ENCODE measurements at regions not wholly inside any gene's neighbourhood (a gene's known extent, or its start where the extent isn't known, plus 50 kb on each side); places are given as distances from the start of the nearest gene placed in this dataset.

DNA sequence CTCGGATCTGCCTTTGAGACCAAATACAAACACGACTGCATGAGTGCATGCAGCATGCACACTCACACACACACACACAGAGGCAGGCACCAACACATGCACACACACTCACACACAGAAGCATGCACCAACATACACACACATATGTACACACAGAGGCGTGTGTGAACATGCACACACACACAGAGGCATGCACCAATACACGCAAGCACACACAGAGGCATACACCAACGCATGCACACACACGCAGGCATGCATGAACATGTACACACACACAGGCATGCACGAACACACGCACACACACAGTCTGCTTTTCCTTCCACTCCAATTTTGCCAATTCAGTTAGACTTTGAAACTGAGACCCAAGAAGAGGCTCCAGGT, 67.3 kb upstream of the COL13A1 start:
- in situ Hi-C loops (cut with HindIII; ENCODE audit: low pct_unique_long_range_greater_than_20kb, low sequenced_read_pairs), result no loop called here

DNA sequence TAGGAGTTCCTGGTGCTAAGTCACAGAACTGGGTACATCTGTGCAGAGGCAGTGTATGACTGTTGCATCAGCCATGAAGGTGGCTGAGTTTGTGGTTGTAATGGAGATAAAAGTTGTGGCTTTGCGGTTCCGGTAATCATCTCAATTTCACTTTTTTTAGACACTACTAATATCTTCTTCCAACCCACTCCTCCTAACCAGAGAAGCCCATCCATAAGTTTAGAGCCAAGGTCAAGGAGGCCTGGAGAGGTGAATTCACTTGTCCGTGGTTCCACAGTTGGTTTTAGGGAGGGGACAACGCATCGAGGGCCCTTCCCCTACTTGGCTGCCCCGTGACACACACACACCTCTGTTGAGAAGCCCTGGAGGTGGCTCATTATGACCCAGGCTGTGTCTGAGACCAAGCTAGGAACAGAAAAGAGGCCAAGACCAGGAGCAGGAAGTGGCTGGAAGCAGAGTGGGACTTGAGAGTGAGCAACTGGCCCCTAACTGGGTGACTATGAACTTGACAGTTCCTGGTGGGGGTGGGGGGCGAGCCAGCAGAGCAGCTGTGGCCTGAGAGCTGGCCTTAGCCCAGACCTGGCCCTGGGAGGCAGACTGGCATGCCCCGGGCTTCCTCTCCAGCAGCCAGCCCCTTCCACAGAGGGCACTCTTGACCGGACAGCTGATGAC, 66.8 kb upstream of the COL13A1 start:
- DNase-seq (ENCODE audit: low read depth, low spot score), result no peak
- in situ Hi-C loops (cut with HindIII; ENCODE audit: low pct_unique_long_range_greater_than_20kb, low sequenced_read_pairs), result no loop called here

More for the DNA sequence above, 67.3 kb upstream of the COL13A1 start:
- no peak for DNase-seq (ENCODE audit: low read depth, low spot score)

DNA sequence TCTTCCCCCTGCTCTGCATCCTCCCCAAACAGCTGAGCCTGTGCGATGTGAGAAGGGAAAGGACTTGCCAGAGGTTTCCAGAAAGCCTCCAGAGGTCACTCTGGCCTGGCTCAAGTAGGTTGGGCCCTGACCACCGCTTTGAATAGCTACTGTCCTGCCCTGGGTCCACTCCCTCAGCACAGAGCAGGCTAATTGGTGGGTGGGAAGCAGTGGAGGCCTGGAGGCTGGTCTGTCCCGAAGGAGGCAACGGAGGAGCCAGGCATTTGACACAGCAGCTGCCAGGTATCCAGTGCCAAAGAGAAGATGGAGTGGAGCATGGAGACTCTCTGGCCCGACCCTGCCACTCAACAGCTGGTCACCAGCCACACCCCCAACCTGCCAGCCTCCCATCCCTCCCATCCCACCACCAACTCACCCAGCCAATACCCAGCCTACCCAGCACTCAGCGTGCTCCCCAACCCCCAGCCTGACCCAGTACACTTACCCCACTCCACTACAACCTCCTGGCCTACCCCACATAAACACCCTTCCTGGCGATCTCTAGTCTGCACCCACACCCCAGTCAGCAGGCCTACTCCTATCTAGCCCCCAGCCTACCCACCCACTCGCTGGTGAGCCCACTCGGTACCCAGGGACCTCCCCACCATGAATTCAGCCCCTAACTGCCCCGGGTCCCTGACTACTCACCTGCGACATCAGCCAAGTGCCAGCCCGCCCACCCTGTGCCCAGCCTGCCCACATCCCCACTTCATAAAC, 64.6 kb upstream of the COL13A1 start:
- in situ Hi-C loops (cut with HindIII; ENCODE audit: low pct_unique_long_range_greater_than_20kb, low sequenced_read_pairs), result no loop called here
- DNase-seq (ENCODE audit: low read depth, low spot score), result no peak

DNA sequence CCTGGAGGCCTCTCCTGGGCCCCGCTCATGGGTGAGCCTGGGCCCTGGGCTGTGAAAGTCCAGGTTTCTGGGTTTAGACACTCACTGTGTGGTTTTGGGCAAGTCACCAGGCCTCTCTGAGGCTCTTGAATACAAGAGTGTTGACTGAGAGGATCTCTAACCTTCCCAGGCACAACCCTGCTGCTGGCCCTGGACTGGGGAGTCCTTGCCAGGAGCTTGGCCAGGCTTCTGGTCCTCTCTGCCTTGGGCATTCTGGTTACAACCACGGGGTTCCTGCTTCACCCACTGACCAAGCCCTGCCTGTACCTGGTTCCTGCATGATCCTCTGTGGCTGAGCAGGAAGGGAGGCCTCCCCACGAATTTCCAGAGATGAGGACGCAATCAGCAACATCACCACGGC, 63.6 kb upstream of the COL13A1 start:
- in situ Hi-C loops (cut with HindIII; ENCODE audit: low pct_unique_long_range_greater_than_20kb, low sequenced_read_pairs), result no loop called here
- DNase-seq (ENCODE audit: low read depth, low spot score), result no peak

DNA sequence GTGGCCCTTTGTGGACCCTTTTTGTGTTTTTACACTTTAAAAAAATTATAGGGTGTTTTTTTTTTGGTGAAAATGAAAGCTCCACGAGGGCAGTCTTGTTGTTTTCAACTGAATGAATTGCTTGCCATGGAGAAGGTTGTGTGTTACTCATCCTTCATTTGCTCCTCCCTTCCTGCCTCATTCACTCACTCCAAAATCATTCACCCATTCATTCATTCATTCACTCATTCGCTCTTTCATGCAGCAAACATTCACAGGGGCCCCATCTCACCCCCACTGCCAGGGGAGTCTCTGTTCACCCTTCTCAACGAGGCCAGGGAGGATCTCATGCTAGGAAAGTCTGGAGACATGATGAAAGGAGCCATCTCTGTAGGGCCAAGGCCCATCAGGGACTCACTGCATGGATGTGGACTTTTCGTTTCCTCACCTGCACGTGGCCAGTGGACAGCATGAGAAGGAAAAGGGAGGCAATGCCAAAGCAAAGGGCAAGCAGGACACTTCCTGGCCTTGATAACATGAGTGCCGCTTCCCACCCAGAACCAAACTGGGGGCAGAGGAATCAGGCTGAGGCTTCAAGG, 62.8 kb upstream of the COL13A1 start:
- in situ Hi-C loops (cut with HindIII; ENCODE audit: low pct_unique_long_range_greater_than_20kb, low sequenced_read_pairs), result no loop called here
- no peak for DNase-seq (ENCODE audit: low read depth, low spot score)

DNA sequence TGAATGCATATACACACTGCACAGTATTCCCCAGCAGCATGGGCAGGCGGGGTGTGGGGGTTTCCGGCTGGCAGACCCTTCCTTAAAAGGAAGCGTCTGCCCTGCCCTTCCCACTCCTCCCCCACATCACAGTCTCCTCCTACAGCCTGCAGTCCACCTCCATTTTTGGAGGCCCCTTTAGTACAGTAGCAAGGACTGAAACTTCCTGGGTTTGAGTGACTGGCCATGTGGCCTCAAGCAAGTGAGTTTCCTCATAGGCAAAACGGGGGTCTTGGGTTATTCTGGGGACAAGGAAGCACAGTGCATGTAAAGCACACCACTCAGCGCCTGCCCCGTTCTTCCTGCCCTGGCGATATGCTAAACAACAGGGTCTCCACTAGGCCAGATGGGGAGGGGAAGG, 62.1 kb upstream of the COL13A1 start:
- in situ Hi-C loops (cut with HindIII; ENCODE audit: low pct_unique_long_range_greater_than_20kb, low sequenced_read_pairs), result no loop called here
- no peak for DNase-seq (ENCODE audit: low read depth, low spot score)

DNA sequence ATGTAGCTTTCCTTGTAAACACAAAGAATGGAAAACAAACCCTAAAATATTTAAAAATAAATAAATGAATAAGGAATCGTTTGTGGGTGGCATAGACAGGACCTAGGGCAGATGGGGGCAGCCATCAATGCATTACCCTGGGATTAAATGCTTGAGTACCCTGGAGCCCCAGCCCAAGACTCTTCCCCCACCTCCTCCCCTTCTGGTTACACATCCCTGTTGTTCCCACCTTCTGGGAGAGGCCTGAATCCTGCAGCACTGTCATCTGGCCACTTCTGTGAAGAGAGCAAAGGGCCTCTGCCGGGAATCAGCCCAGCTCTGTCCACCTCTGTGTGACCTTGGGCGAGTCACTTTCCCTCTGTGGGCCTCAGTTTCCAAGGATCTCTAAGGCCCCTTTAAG, 61.6 kb upstream of the COL13A1 start:
- in situ Hi-C loops (cut with HindIII; ENCODE audit: low pct_unique_long_range_greater_than_20kb, low sequenced_read_pairs), result no loop called here
- DNase-seq (ENCODE audit: low read depth, low spot score), result no peak

DNA sequence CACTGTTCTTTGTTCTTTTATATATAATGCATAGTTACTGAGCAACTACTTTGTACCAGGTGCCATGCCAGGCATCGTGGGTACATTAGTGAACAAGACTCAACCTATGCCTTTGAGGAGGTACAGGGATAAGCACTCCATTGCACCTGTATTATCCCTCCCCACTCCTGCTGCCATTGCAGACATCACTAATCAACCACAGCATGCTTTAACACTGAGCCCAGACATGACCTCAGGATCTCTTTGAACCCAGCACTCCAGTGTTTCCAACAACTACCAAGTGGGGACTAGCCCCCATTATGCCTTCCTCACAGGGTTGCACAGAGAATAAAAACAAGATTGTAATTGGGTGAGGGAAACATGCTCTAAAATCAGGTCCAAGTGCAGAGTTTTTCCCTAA, 60.5 kb upstream of the COL13A1 start:
- DNase-seq (ENCODE audit: low read depth, low spot score), result no peak
- in situ Hi-C loops (cut with HindIII; ENCODE audit: low pct_unique_long_range_greater_than_20kb, low sequenced_read_pairs), result no loop called here

DNA sequence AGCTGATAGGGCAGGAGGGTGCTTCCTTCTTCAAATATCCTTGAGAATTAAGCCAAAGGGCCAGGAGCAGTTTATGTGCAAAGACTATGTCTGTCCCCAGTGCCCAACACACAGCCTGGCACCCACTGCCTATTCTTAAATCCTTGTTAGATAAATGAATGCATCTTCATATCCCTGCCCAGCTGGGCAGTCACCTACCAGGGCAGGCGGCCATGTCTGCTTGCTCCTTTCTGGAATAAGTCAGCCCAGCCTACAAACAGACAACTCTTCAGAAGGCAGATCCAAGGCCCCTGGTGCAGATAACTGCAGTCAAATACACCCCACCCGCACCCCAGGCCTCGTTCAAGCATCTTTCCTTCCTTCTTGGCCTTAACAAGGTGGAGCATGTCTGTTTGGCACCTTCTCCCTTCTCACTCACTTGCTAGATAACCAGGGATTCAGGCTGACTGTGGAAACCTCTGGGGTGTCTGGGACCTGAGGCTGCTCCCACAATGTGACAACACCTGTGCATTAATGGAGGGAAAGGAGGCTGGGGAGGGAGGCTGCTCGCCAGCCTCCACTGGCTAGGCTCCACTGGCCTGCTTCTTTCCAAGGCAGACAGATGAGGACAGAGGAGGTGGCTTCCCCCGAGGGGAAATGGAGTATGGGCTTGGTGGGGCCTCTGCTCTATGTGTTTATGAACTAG, 59.9 kb upstream of the COL13A1 start:
- in situ Hi-C loops (cut with HindIII; ENCODE audit: low pct_unique_long_range_greater_than_20kb, low sequenced_read_pairs), result no loop called here
- no peak for DNase-seq (ENCODE audit: low read depth, low spot score)

DNA sequence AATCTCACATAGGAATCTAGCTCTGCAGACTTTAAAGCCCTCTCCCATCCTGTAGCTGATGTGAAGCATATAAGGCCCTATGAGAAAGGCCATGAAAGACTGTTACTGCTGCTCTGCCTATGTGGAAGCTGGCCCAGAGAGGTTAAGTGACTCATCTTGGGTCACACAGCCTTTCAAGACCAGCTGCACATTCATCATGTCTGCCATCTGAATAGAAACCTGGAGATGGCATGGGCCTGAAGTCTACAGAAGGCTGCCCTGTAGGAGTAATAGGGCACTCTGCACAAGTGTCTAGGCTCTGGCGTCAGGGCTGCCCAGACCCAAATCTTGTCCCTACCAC, 59.4 kb upstream of the COL13A1 start:
- in situ Hi-C loops (cut with HindIII; ENCODE audit: low pct_unique_long_range_greater_than_20kb, low sequenced_read_pairs), result no loop called here

DNA sequence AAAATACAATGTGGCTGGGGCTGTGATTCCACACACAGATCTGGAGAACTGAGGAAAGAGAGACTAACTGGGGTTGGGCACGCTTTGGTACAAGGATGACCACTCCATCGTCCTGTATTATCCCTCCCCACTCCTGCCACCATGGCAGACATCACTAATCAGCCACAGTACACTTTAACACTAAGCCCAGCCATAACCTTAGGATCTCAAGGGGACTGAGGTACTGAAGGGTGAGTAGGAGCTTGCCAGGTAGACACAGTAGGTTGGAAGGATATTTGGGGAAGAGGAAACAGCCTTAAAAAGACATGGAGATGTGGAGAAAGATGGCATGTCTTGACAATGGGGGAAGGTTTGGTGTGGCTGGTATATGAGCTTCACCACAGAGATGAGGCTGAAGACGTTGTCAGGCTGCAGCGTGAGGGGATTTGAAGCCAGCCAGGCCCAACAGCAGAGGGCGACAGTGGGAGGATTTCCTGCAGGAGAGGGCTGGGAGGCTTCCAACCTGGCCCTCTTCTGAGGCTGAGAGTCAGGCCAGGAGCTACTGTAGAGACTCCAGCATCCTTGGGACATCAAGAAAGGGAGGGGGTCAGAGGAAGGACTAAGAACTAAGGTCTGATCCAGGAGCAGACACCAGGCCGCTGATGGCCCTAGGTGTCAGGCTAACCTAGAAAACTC, 58.6 kb upstream of the COL13A1 start:
- in situ Hi-C loops (cut with HindIII; ENCODE audit: low pct_unique_long_range_greater_than_20kb, low sequenced_read_pairs), result no loop called here
- peak; percentile 58 for DNase-seq (ENCODE audit: low read depth, low spot score)

More for the DNA sequence above, 59.4 kb upstream of the COL13A1 start:
- no peak for DNase-seq (ENCODE audit: low read depth, low spot score)

DNA sequence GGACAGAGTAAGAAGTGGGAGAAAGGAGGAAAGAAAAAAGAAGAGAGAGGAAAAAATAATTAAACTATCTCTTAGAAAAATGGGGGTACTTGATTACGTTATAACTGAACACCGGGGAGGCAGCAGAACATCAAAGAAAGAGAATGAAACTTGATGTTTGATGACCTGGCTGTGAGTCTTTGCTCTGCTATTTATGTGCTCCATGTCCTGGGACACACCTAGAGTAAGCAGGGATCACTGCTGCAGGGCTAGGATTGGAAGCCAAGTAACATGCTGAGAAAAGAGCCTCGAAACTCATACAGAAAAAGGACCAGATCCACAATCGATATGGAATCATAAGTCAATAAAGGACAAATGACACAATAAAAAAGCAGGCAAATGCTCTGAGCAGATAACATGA, 56.7 kb upstream of the COL13A1 start:
- no peak for DNase-seq (ENCODE audit: low read depth, low spot score)
- in situ Hi-C loops (cut with HindIII; ENCODE audit: low pct_unique_long_range_greater_than_20kb, low sequenced_read_pairs), result no loop called here

DNA sequence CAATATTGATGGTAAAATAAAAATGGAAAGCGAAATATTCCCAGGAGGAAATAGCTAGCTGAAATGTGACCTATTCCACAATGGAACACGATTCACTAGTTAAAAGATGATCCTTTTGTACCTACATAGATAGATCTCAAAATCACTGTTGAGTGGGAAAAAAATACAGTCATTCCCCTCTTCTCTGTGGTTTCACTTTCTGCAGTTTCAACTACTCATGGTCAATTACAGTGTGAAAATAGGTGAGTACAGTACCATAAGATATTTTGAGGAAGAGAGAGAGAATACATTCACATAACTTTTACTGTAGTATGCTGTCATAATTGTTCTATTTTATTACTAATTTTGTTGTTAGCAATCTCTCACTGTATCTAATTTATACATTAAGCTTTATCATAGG, 56.0 kb upstream of the COL13A1 start:
- in situ Hi-C loops (cut with HindIII; ENCODE audit: low pct_unique_long_range_greater_than_20kb, low sequenced_read_pairs), result no loop called here
- no peak for DNase-seq (ENCODE audit: low read depth, low spot score)

DNA sequence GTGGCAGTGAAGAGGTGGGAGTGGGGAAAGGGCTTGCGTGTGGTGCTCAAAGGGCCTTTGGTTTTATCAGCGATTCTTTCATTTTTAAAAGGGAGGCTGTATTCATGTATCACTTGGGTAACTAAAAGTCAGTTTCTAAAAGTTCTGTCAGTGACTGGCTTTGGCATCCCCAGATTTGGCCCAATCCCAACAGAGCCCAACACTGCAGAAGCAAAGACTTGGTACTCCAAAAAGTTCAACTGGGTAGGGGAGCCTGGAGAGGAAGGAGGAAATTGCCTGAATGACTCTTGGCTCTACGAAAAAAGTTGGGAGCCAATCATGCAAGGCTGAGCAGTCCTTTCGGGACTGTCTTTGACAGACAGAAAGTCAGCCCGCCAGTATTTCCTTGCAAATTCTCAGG, 54.5 kb upstream of the COL13A1 start:
- DNase-seq (ENCODE audit: low read depth, low spot score), result no peak
- in situ Hi-C loops (cut with HindIII; ENCODE audit: low pct_unique_long_range_greater_than_20kb, low sequenced_read_pairs), result no loop called here

DNA sequence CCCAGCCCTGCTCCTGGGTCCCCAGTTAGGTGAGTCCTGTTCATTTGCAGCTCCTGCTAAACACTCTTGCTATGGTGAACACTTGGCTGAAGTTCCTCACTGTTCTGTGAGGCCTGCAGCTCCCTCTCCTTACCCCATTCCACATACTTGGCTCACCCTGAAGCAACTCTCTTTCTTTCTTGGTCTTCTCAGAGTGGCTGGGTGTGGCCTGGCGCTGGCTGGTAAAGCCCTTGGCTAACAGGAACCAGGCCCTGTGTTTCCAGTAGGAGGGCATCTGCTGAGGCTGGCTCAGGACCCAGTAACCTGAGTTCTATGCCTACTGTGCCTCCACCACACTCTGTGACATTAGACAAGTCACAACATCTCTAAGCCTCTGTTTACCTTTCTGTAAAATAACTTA, 53.1 kb upstream of the COL13A1 start:
- no peak for DNase-seq (ENCODE audit: low read depth, low spot score)
- in situ Hi-C loops (cut with HindIII; ENCODE audit: low pct_unique_long_range_greater_than_20kb, low sequenced_read_pairs), result no loop called here

DNA sequence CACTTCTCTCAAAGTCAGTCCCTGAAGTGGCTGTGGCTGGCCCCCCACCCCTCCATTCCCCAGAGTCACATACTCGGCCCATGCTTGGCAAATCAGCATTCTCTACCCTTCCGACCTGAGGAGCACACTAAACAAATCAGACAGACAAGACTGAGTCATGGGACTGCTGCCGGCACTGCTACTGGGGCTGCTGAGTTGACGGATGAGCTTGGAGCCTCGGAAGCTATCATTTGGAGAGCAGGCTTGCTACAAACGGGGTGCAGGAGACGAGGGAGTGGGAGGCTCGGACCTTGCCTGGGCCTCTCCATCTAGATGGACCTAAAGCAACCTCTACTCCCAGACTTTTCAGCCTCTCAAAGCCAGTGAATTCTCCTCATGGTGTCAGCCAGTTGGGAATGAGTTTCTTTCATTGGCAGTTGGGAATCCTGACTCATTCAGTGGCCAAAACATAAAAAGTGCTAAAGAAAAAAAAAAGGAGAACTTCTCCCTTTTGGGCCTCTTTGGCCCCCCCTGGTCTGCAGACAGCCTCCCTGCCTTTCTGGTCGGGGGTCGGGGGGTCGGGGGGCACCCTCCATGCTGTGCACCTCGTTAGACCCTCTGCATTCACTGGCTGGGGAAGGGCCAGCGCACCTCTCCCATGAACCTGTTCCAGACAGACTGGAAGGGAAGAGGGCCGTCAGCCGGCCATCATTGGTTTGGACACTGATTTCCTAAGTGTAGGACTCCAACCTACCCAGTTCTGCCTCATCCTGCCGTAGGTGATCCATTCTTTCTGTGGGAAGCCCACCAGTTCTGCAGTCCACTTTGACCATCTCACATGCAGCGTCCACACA, 52.3 kb upstream of the COL13A1 start:
- in situ Hi-C loops (cut with HindIII; ENCODE audit: low pct_unique_long_range_greater_than_20kb, low sequenced_read_pairs), result no loop called here
- no peak for DNase-seq (ENCODE audit: low read depth, low spot score)

DNA sequence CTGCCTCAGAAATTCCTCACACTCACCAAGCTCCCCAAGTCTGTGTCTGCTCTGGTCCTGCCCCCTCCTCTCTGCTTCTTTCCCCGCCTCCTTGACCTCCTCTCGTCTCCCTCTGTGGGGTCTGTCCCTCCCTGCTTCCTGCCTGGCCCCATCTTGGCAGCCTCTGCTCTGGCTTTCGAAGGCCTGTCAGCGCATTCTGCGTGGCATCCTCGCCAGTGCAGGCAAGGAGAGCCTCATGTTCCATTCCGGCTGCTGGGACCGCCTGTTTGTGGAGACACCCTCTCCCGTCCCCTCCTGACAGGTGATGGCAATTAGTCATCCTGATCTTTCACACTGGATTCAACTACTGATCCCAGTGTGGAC, 51.7 kb upstream of the COL13A1 start:
- in situ Hi-C loops (cut with HindIII; ENCODE audit: low pct_unique_long_range_greater_than_20kb, low sequenced_read_pairs), result no loop called here
- no peak for DNase-seq (ENCODE audit: low read depth, low spot score)
